IPS-18c (cell line): ENCODE measurements at regions not wholly inside any gene's neighbourhood (a gene's known extent, or its start where the extent isn't known, plus 50 kb on each side); places are given as distances from the start of the nearest gene placed in this dataset.
"Not testable (repeated sequence)": the region's sequence is repeated elsewhere in the genome, so short reads cannot be mapped to it uniquely, and the experiment has no call there.

Source experiments
- H3K4me3 ChIP-seq: 2 replicates; pipeline ENCODE4 v1.7.0; 2013; ENCODE audit warnings: low read depth, mild to moderate bottlenecking, low read length, moderate library complexity; ENCODE audit not compliant: insufficient read depth
- H3K9me3 ChIP-seq: one replicate; pipeline ENCODE4 v1.6.1; 2013; ENCODE audit warnings: mild to moderate bottlenecking, low read length, moderate library complexity; ENCODE audit not compliant: control insufficient read depth, insufficient read depth

DNA sequence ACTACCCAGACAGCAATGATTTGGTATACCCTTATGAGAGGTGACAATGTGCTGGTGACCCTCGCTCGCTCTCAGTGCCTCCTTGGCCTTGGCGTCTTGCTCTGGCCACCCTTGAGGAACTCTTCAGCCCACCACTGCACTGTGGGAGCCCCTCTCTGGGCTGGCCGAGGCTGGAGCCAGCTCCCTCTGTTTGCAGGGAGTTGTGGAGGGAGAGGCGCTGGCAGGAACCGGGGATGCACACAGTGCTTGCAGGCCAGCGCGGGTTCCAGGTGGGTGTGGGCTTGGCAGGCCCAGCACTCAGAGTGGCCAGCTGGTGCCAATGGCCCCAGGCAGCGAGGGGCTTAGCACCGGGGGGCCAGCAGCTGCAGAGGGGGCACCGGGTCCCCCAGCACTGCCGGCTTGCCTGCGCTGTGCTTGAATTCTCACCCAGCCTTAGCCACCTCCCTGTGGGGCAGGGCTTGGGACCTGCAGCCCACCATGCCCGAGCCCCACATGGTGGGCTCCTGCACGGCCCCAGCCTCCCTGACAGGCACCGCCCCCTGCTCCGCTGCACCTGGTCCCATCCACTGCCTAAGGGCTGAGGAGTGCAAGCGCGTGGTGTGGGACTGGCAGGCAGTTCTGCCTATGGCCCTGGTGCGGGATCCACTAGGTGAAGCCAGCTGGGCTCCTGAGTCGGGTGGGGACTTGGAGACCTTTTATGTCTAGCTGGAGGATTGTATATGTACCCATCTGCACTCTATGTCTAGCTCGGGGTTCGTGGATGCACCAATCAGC lies 857.0 kb upstream of the IGFBP7 start:
- Histone ChIP-seq H3K9me3 (no peaks in the 10 kb centered on the region), H3K4me3 (no peak overlapping the region)

- H3K4me3 ChIP-seq, H3K9me3 ChIP-seq: not testable (repeated sequence)
Observed at GRCh38 chr4:57965431-57965830, 855.2 kb upstream of the IGFBP7 start.

GRCh38 chr4:57945298-57945697 lies 835.1 kb upstream of the IGFBP7 start:
- H3K9me3 ChIP-seq, result no peaks in the 10 kb centered on the region

GRCh38 chr4:57943682-57944081 lies 833.5 kb upstream of the IGFBP7 start:
- Histone ChIP-seq H3K9me3 (no peaks in the 10 kb centered on the region), H3K4me3 (no peak overlapping the region)

More at GRCh38 chr4:57945298-57945697, 835.1 kb upstream of the IGFBP7 start:
- H3K4me3 ChIP-seq, result no peak overlapping the region

GRCh38 chr4:57937326-57937725 lies 827.1 kb upstream of the IGFBP7 start:
- not testable (repeated sequence) for H3K4me3 ChIP-seq, H3K9me3 ChIP-seq

GRCh38 chr4:57926311-57926710 lies 816.1 kb upstream of the IGFBP7 start:
- H3K9me3 ChIP-seq, result no peaks in the 10 kb centered on the region
- H3K4me3 ChIP-seq, result no peak overlapping the region

DNA sequence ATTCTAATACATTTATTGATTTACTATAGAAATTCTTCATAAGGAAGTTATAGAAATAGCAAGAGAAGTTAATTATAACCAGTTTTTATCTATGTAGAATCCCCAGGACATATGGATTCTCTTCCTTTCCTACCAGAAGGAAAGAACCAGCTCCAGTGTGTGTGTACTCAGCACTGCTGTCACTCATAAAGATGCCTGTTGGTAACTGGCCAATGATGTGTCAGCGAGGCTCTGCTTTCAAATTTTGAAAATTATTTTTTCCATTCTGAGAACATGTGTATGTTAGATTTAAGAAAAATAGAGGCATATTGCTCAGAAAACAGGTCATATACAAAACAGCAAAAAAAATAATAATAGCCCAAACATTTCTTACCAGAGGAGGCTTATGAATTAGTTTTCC lies 814.8 kb upstream of the IGFBP7 start:
- Histone ChIP-seq H3K4me3 (no peak overlapping the region), H3K9me3 (no peaks in the 10 kb centered on the region)

GRCh38 chr4:57916479-57916878 lies 806.3 kb upstream of the IGFBP7 start:
- Histone ChIP-seq H3K4me3 (no peak overlapping the region), H3K9me3 (peaks cover 4% of the 10 kb centered on the region)

DNA sequence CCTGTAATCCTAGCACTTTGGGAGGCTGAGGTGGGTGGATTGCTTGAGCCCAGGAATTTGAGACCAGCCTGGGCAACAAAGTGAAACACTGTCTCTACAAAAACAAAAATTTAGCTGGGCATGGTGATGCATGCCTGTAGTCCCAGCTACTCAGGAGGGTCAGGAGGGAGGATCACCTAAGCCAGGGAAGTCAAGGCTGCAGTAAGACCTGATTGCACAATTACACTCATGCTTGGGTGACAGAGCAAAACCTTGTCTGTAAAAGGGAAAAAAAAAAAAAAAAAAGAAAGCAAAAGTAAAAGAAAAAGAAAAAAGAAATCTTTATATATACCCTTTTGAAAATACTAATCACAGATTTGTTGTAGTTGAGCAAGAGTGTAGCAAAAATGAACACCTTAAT lies 801.0 kb upstream of the IGFBP7 start:
- Histone ChIP-seq H3K9me3 (no peaks in the 10 kb centered on the region), H3K4me3 (no peak overlapping the region)

GRCh38 chr4:57910151-57910550 lies 800.0 kb upstream of the IGFBP7 start:
- Histone ChIP-seq H3K9me3 (no peaks in the 10 kb centered on the region), H3K4me3 (no peak overlapping the region)

DNA sequence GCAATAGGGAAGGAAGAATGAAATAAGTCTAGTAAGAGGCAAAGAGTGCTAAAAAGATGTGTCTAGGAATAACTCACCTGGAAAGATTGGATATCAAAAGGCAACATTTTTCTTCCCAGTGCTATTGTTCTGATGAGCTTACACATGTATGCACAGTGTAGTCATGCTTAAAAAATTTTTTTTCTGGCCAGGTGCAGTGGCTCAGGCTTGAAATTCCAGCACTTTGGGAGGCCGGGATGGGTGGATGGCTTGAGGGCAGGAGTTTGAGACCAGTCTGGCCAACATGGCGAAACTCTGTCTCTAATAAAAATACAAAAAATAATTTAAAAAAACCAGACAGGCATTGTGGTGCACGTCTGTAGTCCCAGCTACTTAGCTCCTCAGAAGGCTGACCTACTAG lies 795.8 kb upstream of the IGFBP7 start:
- Histone ChIP-seq H3K4me3 (no peak overlapping the region), H3K9me3 (no peaks in the 10 kb centered on the region)

- Histone ChIP-seq H3K9me3 (no peaks in the 10 kb centered on the region), H3K4me3 (no peak overlapping the region)
Observed at GRCh38 chr4:57877047-57877458, 766.9 kb upstream of the IGFBP7 start.

- H3K9me3 ChIP-seq, result no peaks in the 10 kb centered on the region
- no peak overlapping the region for H3K4me3 ChIP-seq
Observed at GRCh38 chr4:57875829-57876392, 765.7 kb upstream of the IGFBP7 start.

- Histone ChIP-seq H3K9me3 (no peaks in the 10 kb centered on the region), H3K4me3 (no peak overlapping the region)
Observed at GRCh38 chr4:57866468-57867171, 756.4 kb upstream of the IGFBP7 start.

GRCh38 chr4:57865264-57865663 lies 755.1 kb upstream of the IGFBP7 start:
- no peak overlapping the region for H3K4me3 ChIP-seq
- H3K9me3 ChIP-seq, result no peaks in the 10 kb centered on the region

DNA sequence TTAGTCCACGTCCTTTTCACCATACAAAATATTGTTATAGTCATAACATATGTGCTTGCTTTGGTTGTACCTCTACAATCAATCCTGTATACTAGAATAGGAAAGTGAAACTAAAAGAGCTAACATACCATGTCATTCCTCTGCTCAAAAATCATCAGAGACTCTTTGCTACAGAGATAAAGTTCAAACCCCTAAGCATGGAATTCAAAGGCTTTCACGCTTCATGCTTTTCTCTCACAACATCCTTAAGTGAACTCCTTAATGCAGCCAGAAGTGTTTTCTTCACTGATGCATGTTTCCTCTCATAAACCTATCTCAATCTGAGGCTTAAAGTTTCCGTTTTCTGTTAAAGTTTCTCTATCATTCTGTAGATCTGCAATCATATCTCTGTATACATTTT lies 744.6 kb upstream of the IGFBP7 start:
- Histone ChIP-seq H3K9me3 (no peaks in the 10 kb centered on the region), H3K4me3 (no peak overlapping the region)

- H3K9me3 ChIP-seq, result no peaks in the 10 kb centered on the region
- no peak overlapping the region for H3K4me3 ChIP-seq
Observed at GRCh38 chr4:57850141-57850540, 740.0 kb upstream of the IGFBP7 start.

- Histone ChIP-seq H3K4me3 (no peak overlapping the region), H3K9me3 (no peaks in the 10 kb centered on the region)
Observed at GRCh38 chr4:57832083-57832482, 721.9 kb upstream of the IGFBP7 start.
